GM19193 (cell line): ENCODE measurements at regions not wholly inside any gene's neighbourhood (a gene's known extent, or its start where the extent isn't known, plus 50 kb on each side); places are given as distances from the start of the nearest gene placed in this dataset.

Source experiments
- POLR2A ChIP-seq: IDR thresholded peaks from 4 replicates; pipeline ENCODE4 v1.6.1; 2011; ENCODE audit not compliant: insufficient read depth, insufficient read length; ENCODE audit errors: extremely low read depth

- TF ChIP-seq POLR2A: no peak
Measured at GRCh38 chr2:181239201-181239799, 217.9 kb upstream of the ITGA4 start.

GRCh38 chr2:181240844-181241243, 216.3 kb upstream of the ITGA4 start:
- TF ChIP-seq POLR2A: no peak

- no peak for TF ChIP-seq POLR2A
Measured at GRCh38 chr2:181241366-181241765, 215.8 kb upstream of the ITGA4 start.

- TF ChIP-seq POLR2A: no peak
Measured at GRCh38 chr2:181241797-181242196, 215.4 kb upstream of the ITGA4 start.

- TF ChIP-seq POLR2A: no peak
Measured at GRCh38 chr2:181242262-181242661, 214.9 kb upstream of the ITGA4 start.

- TF ChIP-seq POLR2A: no peak
Measured at GRCh38 chr2:181243319-181243718, 213.9 kb upstream of the ITGA4 start.

- TF ChIP-seq POLR2A: no peak
Measured at GRCh38 chr2:181250691-181251090, 206.5 kb upstream of the ITGA4 start.

- no peak for TF ChIP-seq POLR2A
Measured at GRCh38 chr2:181252262-181253148, 204.7 kb upstream of the ITGA4 start.

GRCh38 chr2:181253438-181253837, 203.7 kb upstream of the ITGA4 start:
- no peak for TF ChIP-seq POLR2A

GRCh38 chr2:181255651-181256050, 201.5 kb upstream of the ITGA4 start:
- TF ChIP-seq POLR2A: no peak

GRCh38 chr2:181258720-181259119, 198.5 kb upstream of the ITGA4 start:
- no peak for TF ChIP-seq POLR2A

GRCh38 chr2:181262782-181263181, 194.4 kb upstream of the ITGA4 start:
- no peak for TF ChIP-seq POLR2A

GRCh38 chr2:181264001-181264400, 193.2 kb upstream of the ITGA4 start:
- no peak for TF ChIP-seq POLR2A

GRCh38 chr2:181264441-181264840, 192.7 kb upstream of the ITGA4 start:
- no peak for TF ChIP-seq POLR2A

GRCh38 chr2:181266614-181267013, 190.6 kb upstream of the ITGA4 start:
- no peak for TF ChIP-seq POLR2A
